Endothelial cell of umbilical vein (primary cell): ENCODE measurements at regions not wholly inside any gene's neighbourhood (a gene's known extent, or its start where the extent isn't known, plus 50 kb on each side); places are given as distances from the start of the nearest gene placed in this dataset.

Experiments used
- BruUV-seq: library from RNA; stranded (reverse); fragments of 400-500 nt; replicated peaks from 2 replicates; lab custom pipeline; 2021; lab: Mats Ljungman, UMichigan
- CTCF ChIA-PET: fragments of 300-600, 350-600 bp; sonication (Branson Sonifier 250); formaldehyde crosslinking; loops from one replicate; lab custom pipeline; 2021; ENCODE audit warnings: antibody characterized with exemption, inconsistent platforms; lab: Charles Lee
- POLR2A ChIA-PET: fragments of 300-600, 350-600 bp; sonication (Branson Sonifier 250); formaldehyde crosslinking; loops from one replicate; lab custom pipeline; 2021; ENCODE audit warnings: antibody characterized with exemption, inconsistent platforms; lab: Charles Lee
- DNase-seq: peaks from one replicate; pipeline ENCODE4 v3.0.0-alpha.2; 2011; ENCODE audit warnings: low read depth, low spot score
- FAIRE-seq: peaks from 2 replicates; lab custom pipeline; 2011; peaks lifted over from hg19 to GRCh38; lab: Jason Lieb, UNC
- H2AFZ ChIP-seq: 2 replicates; pipeline ENCODE4 v1.6.0; 2012; ENCODE audit warnings: low read depth, low read length, control low read depth, inconsistent platforms
- H3K27ac ChIP-seq: 2 replicates; pipeline ENCODE4 v1.5.1; 2011; ENCODE audit warnings: low read depth, mild to moderate bottlenecking, control low read depth, low read length, moderate library complexity; ENCODE audit not compliant: insufficient read depth
- H3K27me3 ChIP-seq, 2 experiments: 2 replicates each; pipeline versions ENCODE4 v1.6.0 to v1.6.1; 2011; ENCODE audit warnings: low read length in 2 of 2, mixed read lengths in 1 of 2; ENCODE audit not compliant: control insufficient read depth in 2 of 2, insufficient read depth in 2 of 2
- H3K36me3 ChIP-seq, 2 experiments: 2 replicates in 1 of 2; 3 replicates in 1 of 2; pipeline ENCODE4 v1.5.1; 2011; ENCODE audit warnings: low read length in 2 of 2, mild to moderate bottlenecking in 1 of 2, moderate library complexity in 1 of 2; ENCODE audit not compliant: control insufficient read depth in 2 of 2, insufficient read depth in 2 of 2; ENCODE audit errors: extremely low read depth in 1 of 2
- H3K4me1 ChIP-seq: 3 replicates; pipeline ENCODE4 v1.5.1; 2011; ENCODE audit warnings: mild to moderate bottlenecking, low read length; ENCODE audit not compliant: control insufficient read depth, insufficient read depth; ENCODE audit errors: extremely low read depth
- H3K4me2 ChIP-seq: 2 replicates; pipeline ENCODE4 v1.6.1; 2011; ENCODE audit warnings: low read length, control low read depth, mixed read lengths; ENCODE audit not compliant: insufficient read depth
- H3K4me3 ChIP-seq, 3 experiments: fragments of 200-600 bp in 1 of 3; sonication (generic), shearing (Covaris generic) in 1 of 3; replicated peaks in 1 of 3; 2 replicates each; pipeline ENCODE4 v1.5.1; 2011 to 2016; ENCODE audit warnings: control low read depth in 3 of 3, low read length in 3 of 3, mild to moderate bottlenecking in 2 of 3, inconsistent platforms in 1 of 3, low read depth in 1 of 3, moderate library complexity in 1 of 3; ENCODE audit not compliant: insufficient read depth in 1 of 3
- H3K79me2 ChIP-seq: 2 replicates; pipeline ENCODE4 v1.6.0; 2012; ENCODE audit warnings: low read length, inconsistent platforms; ENCODE audit not compliant: control insufficient read depth, insufficient read depth
- H3K9ac ChIP-seq: replicated peaks from 2 replicates; pipeline ENCODE3; 2011; ENCODE audit warnings: low read length, control low read depth; ENCODE audit not compliant: insufficient read depth; ENCODE audit errors: extremely low read depth
- H3K9me1 ChIP-seq: replicated peaks from 3 replicates; pipeline ENCODE4 v1.6.0; 2011; ENCODE audit warnings: mild to moderate bottlenecking, low read length; ENCODE audit not compliant: control insufficient read depth, insufficient read depth; ENCODE audit errors: extremely low read depth
- H3K9me3 ChIP-seq: replicated peaks from 2 replicates; pipeline ENCODE4 v1.5.1; 2012; ENCODE audit warnings: low read length, inconsistent platforms; ENCODE audit not compliant: control insufficient read depth, insufficient read depth
- H4K20me1 ChIP-seq: replicated peaks from 2 replicates; pipeline ENCODE3; 2011; ENCODE audit warnings: mild to moderate bottlenecking, low read length; ENCODE audit not compliant: control insufficient read depth, insufficient read depth; ENCODE audit errors: extremely low read depth
- CTCF ChIP-seq, 2 donors: IDR thresholded peaks; 1 replicate in 1 of 2; 2 replicates in 1 of 2; pipeline ENCODE4 v1.5.1; 2011; ENCODE audit warnings: low read length in 2 of 2, mild to moderate bottlenecking in 2 of 2, moderate library complexity in 2 of 2, control low read depth in 1 of 2, inconsistent platforms in 1 of 2, low read depth in 1 of 2; ENCODE audit not compliant: insufficient read depth in 1 of 2; ENCODE audit errors: extremely low read depth in 1 of 2
- EZH2 ChIP-seq: IDR thresholded peaks from 2 replicates; pipeline ENCODE4 v1.6.1; 2012; ENCODE audit warnings: borderline replicate concordance, low read depth, mild to moderate bottlenecking, moderate library complexity, low read length, inconsistent platforms; ENCODE audit not compliant: severe bottlenecking
- FOS ChIP-seq: IDR thresholded peaks from 2 replicates; pipeline ENCODE4 v1.6.1; 2011; ENCODE audit warnings: mild to moderate bottlenecking, low read length, moderate library complexity, borderline replicate concordance; ENCODE audit not compliant: insufficient read depth
- GATA2 ChIP-seq: IDR thresholded peaks from 2 replicates; pipeline ENCODE4 v1.7.0; 2011; ENCODE audit warnings: low read depth, mild to moderate bottlenecking, moderate library complexity, mixed read lengths, low read length; ENCODE audit not compliant: insufficient read length, insufficient read depth
- JUN ChIP-seq: IDR thresholded peaks from 2 replicates; pipeline ENCODE4 v1.6.1; 2011; ENCODE audit warnings: borderline replicate concordance, low read depth; ENCODE audit not compliant: insufficient read length, insufficient read depth
- MAX ChIP-seq: IDR thresholded peaks from 2 replicates; pipeline ENCODE4 v1.6.1; 2011; ENCODE audit not compliant: insufficient read depth, insufficient read length
- MYC ChIP-seq: IDR thresholded peaks from one replicate; pipeline ENCODE4 v1.6.1; 2011; ENCODE audit warnings: mild to moderate bottlenecking, low read depth, low read length
- POLR2A ChIP-seq: IDR thresholded peaks from 2 replicates; pipeline ENCODE4 v1.6.1; 2012; ENCODE audit warnings: low read depth, mild to moderate bottlenecking, control low read depth, low read length
- POLR2AphosphoS5 ChIP-seq: IDR thresholded peaks from 2 replicates; pipeline ENCODE4 v1.6.1; 2012; ENCODE audit warnings: low read depth, mild to moderate bottlenecking, control low read depth, low read length, moderate library complexity; ENCODE audit not compliant: insufficient read depth
- dilution Hi-C: fragments of 300-500 bp; cut with MboI; formaldehyde crosslinking; loops from one replicate; pipeline ENCODE4 v1.15.0; 2019; ENCODE audit warnings: low sequenced_read_pairs; ENCODE audit not compliant: extremely low pct_ligation_motif_present
- intact Hi-C: fragments of 100-400 bp; cut with micrococcal nuclease; formaldehyde crosslinking; loops from one replicate; pipeline ENCODE4 v1.10.0; 2022

DNA sequence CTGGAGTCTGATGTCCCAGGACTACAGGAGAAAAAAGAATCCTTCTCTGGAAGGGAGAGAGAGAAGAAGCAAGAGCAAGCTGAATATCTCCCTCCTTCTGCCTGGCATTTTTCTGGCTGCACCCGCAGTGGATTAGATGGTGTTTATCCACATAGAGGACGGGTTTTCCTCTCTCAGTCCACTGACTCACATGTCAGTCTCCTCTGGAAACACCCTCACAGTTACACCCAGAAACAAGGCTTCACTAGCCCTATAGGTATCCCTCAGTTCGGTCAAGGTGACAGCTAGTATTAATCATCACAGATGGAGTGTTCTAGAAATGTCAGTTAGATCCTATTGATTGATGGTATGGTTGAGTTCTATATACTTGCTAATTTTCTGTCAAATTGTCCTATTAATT is 87.9 kb downstream of the RHOU start:
- dilution Hi-C loops (no loop called here), intact Hi-C loops (no loop called here)
- peaks cover 8% of the 10 kb centered on the region for H3K4me1 ChIP-seq
- CTCF ChIA-PET: no interaction called here
- no peaks in the 10 kb centered on the region for H3K36me3 ChIP-seq
- H3K9ac ChIP-seq: no peak overlapping the region
- no peak for TF ChIP-seq GATA2
- no peak for TF ChIP-seq JUN
- POLR2A ChIA-PET: no interaction called here
- no peak overlapping the region for H3K4me2 ChIP-seq
- H3K9me1 ChIP-seq: no peaks in the 10 kb centered on the region
- H2AFZ ChIP-seq: no peak overlapping the region
- FAIRE-seq (no peak), DNase-seq (no peak)
- no peak overlapping the region for H3K27ac ChIP-seq
- no peak overlapping the region for H3K4me3 ChIP-seq
- no peaks in the 10 kb centered on the region for H4K20me1 ChIP-seq
- no peaks in the 10 kb centered on the region for H3K79me2 ChIP-seq
- peaks cover 0 to 7% of the 10 kb centered on the region in 2 experiments for H3K27me3 ChIP-seq
- H3K9me3 ChIP-seq: no peaks in the 10 kb centered on the region
- no TSS peak for BruUV-seq

DNA sequence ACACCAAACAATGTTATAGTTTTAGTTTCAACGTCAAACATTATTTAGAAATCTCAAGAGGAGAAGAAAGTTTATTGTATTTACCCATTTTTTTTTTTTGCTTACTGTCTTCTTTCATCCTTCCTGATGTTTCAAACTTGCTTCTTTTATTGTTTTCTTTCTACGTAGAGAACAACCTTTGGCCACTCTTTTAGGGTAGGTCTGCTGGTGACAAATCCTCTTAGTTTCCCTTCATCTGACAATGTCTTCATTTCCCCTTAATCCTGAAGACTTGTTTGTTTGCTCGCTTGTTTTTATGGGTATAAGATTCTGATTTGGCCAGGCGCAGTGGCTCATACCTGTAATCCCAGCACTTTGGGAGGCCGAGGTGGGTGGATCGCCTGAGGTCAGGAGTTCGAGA is 89.1 kb downstream of the RHOU start:
- Histone ChIP-seq H3K9me3 (no peaks in the 10 kb centered on the region), H3K9me1 (no peaks in the 10 kb centered on the region), H2AFZ (no peak overlapping the region), H3K27ac (no peak overlapping the region), H4K20me1 (no peaks in the 10 kb centered on the region), H3K9ac (no peak overlapping the region), H3K36me3 (no peaks in the 10 kb centered on the region), H3K27me3 (peaks cover 0 to 5% of the 10 kb centered on the region in 2 experiments), H3K4me2 (no peak overlapping the region), H3K4me1 (peaks cover 8% of the 10 kb centered on the region), H3K4me3 (no peak overlapping the region), H3K79me2 (no peaks in the 10 kb centered on the region)
- POLR2A ChIA-PET: no interaction called here
- no peak for TF ChIP-seq EZH2
- no peak for TF ChIP-seq FOS
- no peak for TF ChIP-seq POLR2AphosphoS5
- no peak for TF ChIP-seq JUN
- TF ChIP-seq MAX: no peak
- TF ChIP-seq GATA2: no peak
- no peak for TF ChIP-seq CTCF (IDR thresholded peaks at IDR 0.05; ENCODE audit: extremely low read depth in 1 of 2, insufficient read depth in 1 of 2, low read depth in 1 of 2, low read length in 2 of 2)
- no peak for TF ChIP-seq MYC
- TF ChIP-seq POLR2A: no peak
- intact Hi-C loops: no loop called here
- CTCF ChIA-PET: no interaction called here
- FAIRE-seq (no peak), DNase-seq (no peak)
- no TSS peak for BruUV-seq
- dilution Hi-C loops: no loop called here
